GM08714 (cell line): ENCODE measurements at regions not wholly inside any gene's neighbourhood (a gene's known extent, or its start where the extent isn't known, plus 50 kb on each side); places are given as distances from the start of the nearest gene placed in this dataset.

Experiments used
- H3K4me3 ChIP-seq: fragments of 200-500 bp; sonication (Bioruptor generic); 2 replicates; pipeline ENCODE4 v1.5.1; 2014; ENCODE audit warnings: mild to moderate bottlenecking, low read length, inconsistent platforms
- ZNF274 ChIP-seq: IDR thresholded peaks from 2 replicates; pipeline ENCODE4 v1.6.1; 2012; ENCODE audit warnings: mild to moderate bottlenecking, low read depth, low read length

DNA sequence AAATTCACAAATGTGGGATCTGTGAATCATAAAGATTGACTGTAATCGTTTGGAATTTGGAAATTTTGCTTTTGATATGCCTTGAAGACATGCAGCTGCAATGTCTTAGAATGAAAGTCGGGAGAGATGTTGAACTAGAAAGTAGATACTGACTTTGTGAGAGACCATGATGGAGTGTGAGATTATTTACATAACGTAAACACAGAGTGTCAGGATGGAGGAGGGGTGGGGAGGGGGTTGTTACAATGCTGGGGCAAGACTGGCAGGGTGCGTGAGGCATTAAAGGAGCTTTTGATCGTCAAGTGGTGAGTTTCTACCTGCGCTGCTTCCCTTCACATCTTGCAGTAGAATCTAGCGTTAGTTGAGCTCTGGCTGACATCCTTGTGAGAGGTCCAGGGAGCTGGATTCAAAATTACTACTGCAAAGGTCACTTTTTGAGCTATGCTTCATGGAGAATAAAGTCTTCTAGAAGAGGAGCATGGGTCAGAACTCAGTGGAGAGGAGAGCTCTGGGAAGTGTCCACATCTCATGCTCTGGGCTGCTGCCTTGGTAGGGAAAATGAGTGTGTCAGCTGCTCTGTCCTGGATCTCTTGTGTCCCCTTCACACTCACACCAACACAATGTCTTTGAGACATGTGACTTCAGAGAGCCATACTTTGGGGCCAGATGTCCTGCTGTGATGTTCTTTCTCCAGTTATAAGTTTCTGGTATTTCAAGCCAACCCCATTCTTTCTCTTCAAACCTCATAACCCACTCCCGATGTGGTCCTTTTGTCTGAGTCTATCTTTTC is 105.2 kb upstream of the CITED2 start:
- H3K4me3 ChIP-seq, result no peak overlapping the region
- TF ChIP-seq ZNF274, result no peak

DNA sequence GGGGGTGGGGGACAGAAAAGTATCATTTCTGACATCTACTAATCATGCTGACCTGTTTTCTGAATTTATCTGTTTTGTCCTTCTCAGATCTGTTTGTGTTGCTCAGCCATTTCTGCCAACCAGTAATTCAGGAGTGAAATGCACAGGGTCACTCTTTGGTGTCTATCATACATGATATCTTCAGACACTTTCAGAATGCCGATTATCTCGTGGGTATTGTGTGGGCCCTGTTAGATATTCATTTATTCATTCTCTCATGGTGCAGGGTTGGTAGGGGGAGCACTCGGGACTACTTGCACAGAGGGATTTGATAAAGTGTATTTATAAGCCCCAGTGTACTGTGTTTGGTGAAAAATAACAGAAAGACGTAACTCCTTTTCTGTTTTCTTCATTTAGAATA is 101.2 kb upstream of the CITED2 start:
- no peak for TF ChIP-seq ZNF274
- no peak overlapping the region for H3K4me3 ChIP-seq

DNA sequence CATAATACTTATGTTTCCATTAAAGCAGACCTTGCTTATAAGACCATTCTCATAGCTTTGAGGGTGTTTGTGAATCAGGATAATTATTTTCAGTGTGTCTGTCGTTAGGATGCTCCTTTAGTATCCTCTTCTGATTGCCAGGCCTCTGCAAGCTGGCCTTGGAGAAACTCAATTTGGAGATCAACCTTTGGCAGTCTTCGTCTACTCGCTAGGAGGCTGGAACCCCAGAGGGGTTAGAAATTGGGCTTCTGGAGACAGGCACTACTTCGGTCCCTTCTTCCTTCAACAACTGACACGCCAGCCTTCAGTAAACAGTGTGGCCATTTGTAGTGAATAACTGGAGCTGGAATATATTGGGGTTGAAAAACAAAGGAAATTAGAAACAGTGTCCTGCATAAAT is 100.8 kb upstream of the CITED2 start:
- no peak for TF ChIP-seq ZNF274
- no peak overlapping the region for H3K4me3 ChIP-seq

DNA sequence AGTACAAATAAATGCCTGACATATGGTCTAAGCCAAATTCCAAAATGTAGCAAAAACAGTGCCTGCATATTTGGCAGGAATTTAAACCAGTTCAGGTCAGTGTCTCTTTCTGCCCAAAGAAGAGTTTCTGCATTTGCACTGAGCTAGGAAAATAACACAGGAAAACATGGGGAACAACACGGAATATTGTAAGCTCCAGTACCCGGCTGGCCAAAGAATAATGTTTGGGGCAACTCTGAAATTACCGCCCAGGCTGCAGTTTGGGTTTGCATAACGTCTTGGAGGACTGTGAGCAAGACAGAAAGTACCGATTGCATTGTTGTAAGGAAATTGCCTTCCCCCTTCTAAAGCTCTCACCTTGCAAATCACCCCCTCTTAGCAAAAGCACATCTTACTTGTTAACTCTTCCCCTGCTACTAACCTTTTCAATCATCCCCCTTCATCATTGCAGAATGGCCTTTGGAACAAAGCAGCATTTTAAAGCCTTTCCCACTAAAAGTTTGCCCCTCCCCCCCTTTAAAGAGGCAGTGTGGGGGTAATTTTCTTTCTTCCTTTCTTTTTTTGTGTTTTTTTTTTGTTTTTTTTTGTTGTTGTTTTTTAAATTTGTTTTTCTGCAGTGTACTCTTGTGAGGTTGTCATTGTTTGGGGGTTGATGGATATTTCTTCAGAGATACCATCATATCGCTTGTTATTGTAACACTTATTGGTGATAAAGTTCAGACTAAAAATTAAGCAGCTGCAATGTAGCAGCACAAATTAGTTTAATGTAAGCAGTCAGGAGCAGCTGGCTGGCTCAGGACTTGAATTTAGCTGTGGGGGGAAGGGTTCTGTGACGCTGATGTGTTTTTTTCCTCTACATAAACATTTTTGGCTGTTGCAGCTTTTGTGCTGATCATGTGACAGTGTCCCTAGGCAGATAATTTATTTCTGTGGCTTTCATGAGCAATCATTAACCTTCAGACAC is 100.0 kb upstream of the CITED2 start:
- TF ChIP-seq ZNF274, result no peak
- H3K4me3 ChIP-seq, result no peak overlapping the region; the same call in 1 of the 2 replicates

DNA sequence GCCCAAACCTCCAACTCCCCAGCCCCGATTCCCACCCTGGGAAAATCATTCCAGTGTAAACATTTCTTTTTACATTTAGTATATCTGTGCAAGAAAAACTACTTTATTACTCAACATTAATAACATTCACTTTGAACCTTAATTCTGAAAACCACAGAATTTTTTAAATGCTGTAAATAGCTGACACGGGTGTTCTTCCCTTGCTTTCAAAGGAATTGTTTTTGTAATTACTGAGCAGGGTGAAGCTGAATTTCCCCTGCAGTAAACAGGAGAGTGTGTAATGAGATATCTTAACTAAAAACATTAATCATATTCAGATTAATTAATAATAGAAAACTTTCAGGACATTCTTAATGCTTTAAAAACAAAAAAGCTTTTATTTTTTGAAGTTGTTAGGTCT is 99.3 kb upstream of the CITED2 start:
- no peak for TF ChIP-seq ZNF274
- H3K4me3 ChIP-seq, result no peak overlapping the region

DNA sequence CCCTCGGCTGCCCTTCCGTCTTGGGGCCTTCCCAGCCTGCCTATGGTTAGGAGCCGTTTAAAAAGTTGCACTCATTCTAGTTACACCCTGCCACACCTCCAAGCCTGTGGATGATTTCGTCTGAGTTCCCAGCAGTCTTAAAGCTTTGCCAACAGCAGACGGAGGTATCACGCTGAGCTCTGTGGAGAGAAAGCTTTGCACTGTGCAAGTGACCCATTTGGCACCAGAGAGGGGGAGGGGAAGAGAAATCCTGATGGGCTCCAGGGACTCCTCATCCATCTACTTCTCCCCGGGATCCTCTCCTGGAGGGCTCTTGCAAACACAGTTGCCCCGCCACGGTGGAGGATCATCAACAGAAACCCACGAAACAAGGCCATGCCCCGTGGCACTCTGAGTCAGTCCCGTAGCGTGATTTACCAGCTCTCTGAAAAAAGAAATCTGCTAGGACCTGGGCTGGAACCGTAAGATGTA is 98.8 kb upstream of the CITED2 start:
- H3K4me3 ChIP-seq, result no peak overlapping the region
- TF ChIP-seq ZNF274, result no peak

DNA sequence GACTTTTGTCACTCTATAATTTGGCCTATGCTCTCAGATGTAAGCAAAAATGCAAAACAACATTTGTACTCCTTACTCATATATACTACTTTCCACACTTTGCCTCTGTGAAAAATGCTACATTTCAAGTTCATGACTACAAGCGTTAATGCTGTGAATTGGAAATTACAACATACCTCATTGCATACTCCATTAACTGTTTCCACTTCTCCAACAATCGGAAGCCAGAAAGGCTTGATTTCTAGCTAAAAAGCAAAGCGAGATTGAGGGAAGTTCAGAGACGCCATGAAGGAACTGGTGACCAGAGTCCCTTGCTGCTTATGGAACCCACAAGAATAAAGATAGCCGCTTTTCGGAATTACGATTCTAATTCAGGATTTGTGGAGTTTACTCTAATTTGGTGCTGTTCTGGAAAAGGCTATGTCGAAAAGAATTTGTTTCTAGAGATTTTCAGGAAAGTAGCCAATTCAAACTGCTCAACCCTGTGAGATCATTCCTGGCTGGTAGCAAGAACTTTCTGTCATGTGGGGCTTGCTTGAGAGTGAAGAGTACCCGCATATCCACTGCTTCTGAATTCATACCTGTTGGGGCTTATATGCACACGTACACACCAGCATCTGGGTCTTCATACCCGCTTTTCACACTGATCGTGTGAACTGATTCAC is 98.0 kb upstream of the CITED2 start:
- no peak overlapping the region for H3K4me3 ChIP-seq
- TF ChIP-seq ZNF274, result no peak

DNA sequence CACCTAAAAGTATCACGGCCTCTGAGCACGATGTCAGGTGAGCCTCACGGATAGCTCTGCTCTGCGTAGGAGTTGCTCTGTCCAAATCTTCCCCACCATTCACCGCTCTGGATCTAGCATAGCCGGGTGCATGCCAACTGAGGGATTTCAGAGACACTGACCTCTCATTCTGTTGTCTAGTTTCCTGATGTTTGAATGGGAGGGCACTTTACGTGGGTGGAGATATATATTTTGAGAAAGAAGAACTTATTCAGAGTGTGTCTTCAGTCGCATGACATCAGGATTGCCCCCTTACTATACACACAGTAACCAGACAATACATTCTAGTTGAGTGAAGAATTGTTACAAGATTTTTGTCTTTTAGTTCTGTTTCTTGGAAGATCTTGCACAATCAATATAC is 96.5 kb upstream of the CITED2 start:
- no peak overlapping the region for H3K4me3 ChIP-seq
- TF ChIP-seq ZNF274, result no peak

DNA sequence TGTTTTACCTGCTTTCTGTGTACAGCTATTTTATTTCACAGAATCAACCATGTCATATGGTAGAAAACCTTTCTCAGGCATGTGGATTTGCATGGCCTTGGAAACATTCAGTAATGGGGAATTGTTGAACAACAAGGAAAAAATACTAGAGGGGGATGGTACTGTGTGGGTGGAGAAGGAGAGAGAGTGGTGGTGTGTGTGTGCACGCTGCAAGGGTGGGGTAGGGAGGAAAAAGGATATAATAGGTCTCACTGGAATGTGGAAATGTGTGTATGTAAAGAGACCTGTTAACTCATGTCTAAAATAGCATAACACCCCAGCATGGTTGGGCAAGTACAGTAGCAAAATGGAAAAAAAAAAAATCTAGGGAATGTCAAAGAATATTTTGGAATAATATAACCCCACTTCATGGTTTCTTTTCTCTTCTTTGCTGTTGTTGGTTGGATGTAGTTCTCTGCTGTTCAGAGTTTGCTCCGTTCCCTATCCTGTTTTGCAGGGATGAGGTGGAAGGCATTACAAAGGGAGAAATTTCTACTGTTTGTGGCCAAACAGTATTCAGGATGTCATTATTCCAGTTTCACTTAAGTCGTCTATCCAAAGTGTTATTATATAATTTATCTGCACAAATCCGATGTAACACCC is 93.9 kb upstream of the CITED2 start:
- no peak for TF ChIP-seq ZNF274

DNA sequence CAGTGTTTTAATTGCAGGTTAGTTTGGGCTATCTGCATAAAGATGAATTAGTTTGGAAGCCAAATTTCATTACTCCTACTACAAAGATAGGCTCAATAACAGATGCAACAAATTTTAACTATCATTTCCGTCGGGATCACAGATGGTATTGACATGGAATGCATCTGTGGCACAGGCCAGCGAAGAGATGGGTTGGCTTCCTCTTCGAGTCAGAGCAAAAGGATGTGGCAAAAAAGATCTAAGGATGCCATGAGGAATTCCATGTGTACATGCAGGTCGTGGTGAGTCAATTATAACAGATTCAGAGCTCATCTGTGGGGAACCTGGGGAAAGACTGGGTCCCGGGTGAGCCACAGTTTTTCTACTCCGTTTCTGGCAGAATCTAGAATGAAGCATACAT is 83.0 kb upstream of the CITED2 start:
- TF ChIP-seq ZNF274, result no peak
- no peak overlapping the region for H3K4me3 ChIP-seq

More for the DNA sequence above, 93.9 kb upstream of the CITED2 start:
- H3K4me3 ChIP-seq, result no peak overlapping the region

DNA sequence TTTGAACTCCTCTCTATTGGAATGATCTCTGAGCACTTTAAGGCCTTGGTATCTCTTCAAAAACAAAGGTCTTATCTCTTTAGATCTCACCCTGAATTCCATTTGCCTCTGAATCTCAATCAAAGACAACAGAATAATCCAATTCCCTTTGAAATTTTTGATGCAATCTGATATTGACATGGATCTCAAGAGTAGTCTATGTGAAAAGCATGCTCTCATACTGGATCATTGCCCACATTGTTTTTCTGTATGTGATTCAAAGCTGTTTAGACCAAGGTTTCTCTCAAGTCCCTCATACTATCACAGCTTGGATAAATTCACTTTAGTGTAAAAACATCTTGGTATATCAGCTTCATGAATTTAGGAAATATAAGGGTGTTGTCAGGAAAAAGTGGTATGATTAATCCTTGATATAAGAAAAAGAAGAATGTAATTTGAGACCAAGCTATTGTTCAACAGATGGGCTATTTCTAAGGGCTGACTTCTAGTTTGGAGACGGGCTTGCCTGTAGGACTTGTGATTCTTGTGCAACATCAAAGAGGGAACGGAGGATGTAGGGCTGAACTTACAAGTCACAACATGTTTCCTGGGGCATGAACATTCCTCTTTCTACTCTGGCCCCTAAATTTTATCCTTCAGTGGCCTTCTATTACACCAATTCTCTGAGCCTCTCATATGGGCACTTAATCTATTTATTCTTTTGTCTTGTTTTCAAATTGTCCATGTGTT is 77.9 kb upstream of the CITED2 start:
- no peak for TF ChIP-seq ZNF274
- no peak overlapping the region for H3K4me3 ChIP-seq

DNA sequence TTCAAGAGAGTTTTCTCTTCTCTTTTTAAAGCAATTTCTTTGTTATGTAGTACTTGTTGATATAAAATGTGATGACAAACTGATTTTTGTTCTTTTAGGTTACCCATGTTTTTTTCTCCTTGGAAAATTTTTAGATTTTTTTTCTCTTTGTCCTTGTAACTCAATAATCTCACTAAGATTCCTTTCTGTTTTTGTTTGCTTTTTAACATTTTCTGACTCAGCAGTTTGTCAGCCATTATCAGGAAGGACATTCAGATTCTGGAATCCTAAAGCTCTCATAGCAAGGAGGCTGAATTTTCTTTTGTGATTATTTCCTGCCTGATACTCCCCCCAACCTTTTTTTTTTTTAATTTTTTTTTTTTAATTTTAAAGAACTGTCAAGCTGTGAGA is 75.2 kb upstream of the CITED2 start:
- no peak for TF ChIP-seq ZNF274
- H3K4me3 ChIP-seq, result no peak overlapping the region

DNA sequence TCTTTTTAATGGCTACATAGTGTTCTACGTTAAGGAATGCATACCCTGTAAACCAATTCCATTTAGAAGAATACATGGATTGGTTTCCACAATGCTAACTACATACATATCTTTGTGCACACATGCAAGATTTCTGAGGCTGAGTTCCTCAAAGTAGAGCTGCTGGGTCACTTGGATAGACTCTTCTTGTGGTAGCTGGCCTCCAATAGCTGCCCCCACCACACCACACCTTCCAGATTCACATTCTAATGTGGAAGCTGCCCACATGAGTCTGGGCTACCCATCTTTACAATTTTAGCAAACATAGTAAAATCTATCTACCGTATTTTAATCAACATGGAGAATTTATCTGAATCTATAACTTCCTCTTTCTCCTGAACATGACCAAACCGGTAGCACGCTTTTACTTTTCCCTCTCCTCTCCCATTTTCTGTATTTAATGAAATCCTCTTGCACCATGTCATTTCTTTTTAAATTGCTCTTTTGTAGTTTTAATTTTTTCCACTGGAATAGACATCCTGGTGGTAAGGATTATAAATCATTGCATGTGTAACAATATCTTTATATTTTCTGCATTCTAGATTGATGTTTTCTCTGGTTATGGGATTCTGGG is 74.7 kb upstream of the CITED2 start:
- H3K4me3 ChIP-seq, result no peak overlapping the region
- TF ChIP-seq ZNF274, result no peak
